Neural progenitor cell (in vitro differentiated cells): ENCODE measurements at regions not wholly inside any gene's neighbourhood (a gene's known extent, or its start where the extent isn't known, plus 50 kb on each side); places are given as distances from the start of the nearest gene placed in this dataset.

Experiments used
- DNase-seq: peaks from one replicate; pipeline ENCODE4 v3.0.0-alpha.2; 2016; ENCODE audit warnings: low spot score
- H2AFZ ChIP-seq: fragments of 200-600 bp; sonication (generic); replicated peaks from 2 replicates; pipeline ENCODE4 v1.6.1; 2016; ENCODE audit warnings: antibody characterized with exemption
- H3F3A ChIP-seq: fragments of 200-600 bp; sonication (generic); 2 replicates; pipeline ENCODE4 v1.6.1; 2016; ENCODE audit warnings: antibody characterized with exemption, low read depth
- H3K27ac ChIP-seq: fragments of 200-600 bp; sonication (generic); 2 replicates; pipeline ENCODE4 v1.5.1; 2016; ENCODE audit warnings: mild to moderate bottlenecking
- H3K27me3 ChIP-seq: fragments of 200-600 bp; sonication (generic); 2 replicates; pipeline ENCODE4 v1.6.1; 2016; ENCODE audit warnings: mild to moderate bottlenecking, moderate library complexity
- H3K36me3 ChIP-seq: fragments of 200-600 bp; sonication (generic); 2 replicates; pipeline ENCODE4 v1.5.1; 2016
- H3K4me1 ChIP-seq: fragments of 200-600 bp; sonication (generic); 2 replicates; pipeline ENCODE4 v1.6.1; 2016; ENCODE audit warnings: mixed run types
- H3K4me2 ChIP-seq: fragments of 200-600 bp; sonication (generic); 2 replicates; pipeline ENCODE4 v1.6.1; 2016
- H3K4me3 ChIP-seq: fragments of 200-600 bp; sonication (generic); 2 replicates; pipeline ENCODE4 v1.5.1; 2016
- H3K79me2 ChIP-seq: fragments of 200-600 bp; sonication (generic); 2 replicates; pipeline ENCODE4 v1.6.1; 2016; ENCODE audit warnings: low read depth
- H3K9ac ChIP-seq: fragments of 200-600 bp; sonication (generic); 2 replicates; pipeline ENCODE4 v1.6.1; 2016
- H3K9me3 ChIP-seq: fragments of 200-600 bp; sonication (generic); 2 replicates; pipeline ENCODE4 v1.5.1; 2016; ENCODE audit warnings: low read depth
- H4K20me1 ChIP-seq: fragments of 200-600 bp; sonication (generic); 2 replicates; pipeline ENCODE4 v1.6.1; 2016; ENCODE audit warnings: low read depth
- H3K27ac Mint-ChIP-seq: 3 replicates; pipeline ENCODE4 v1.8.0; 2021; ENCODE audit warnings: mixed read lengths
- H3K27me3 Mint-ChIP-seq: 2 replicates; pipeline ENCODE4 v1.8.0; 2022; ENCODE audit warnings: low read depth, mild to moderate bottlenecking, inconsistent platforms, moderate library complexity, mixed read lengths; ENCODE audit not compliant: insufficient read depth
- H3K36me3 Mint-ChIP-seq: 3 replicates; pipeline ENCODE4 v1.8.0; 2021; ENCODE audit warnings: mixed read lengths
- H3K4me1 Mint-ChIP-seq: 3 replicates; pipeline ENCODE4 v1.8.0; 2021; ENCODE audit warnings: mixed read lengths
- H3K4me3 Mint-ChIP-seq: 3 replicates; pipeline ENCODE4 v1.8.0; 2021; ENCODE audit warnings: mild to moderate bottlenecking, moderate library complexity, mixed read lengths
- H3K9me3 Mint-ChIP-seq: 3 replicates; pipeline ENCODE4 v1.8.0; 2020; ENCODE audit warnings: mixed read lengths
- EZH2 ChIP-seq: fragments of 200-600 bp; sonication (generic); IDR thresholded peaks from 2 replicates; pipeline ENCODE4 v1.6.1; 2017; ENCODE audit warnings: antibody characterized with exemption, mild to moderate bottlenecking, moderate library complexity
- EZH2phosphoT487 ChIP-seq: fragments of 200-600 bp; sonication (generic); IDR thresholded peaks from 2 replicates; pipeline ENCODE4 v1.6.1; 2017; ENCODE audit warnings: antibody characterized with exemption
- TF ChIP-seq, protein P1 (sequence below): fragments of 200-600 bp; sonication (generic); IDR thresholded peaks from 2 replicates; pipeline ENCODE4 v1.5.1; 2017; ENCODE audit warnings: antibody characterized with exemption, mild to moderate bottlenecking

DNA sequence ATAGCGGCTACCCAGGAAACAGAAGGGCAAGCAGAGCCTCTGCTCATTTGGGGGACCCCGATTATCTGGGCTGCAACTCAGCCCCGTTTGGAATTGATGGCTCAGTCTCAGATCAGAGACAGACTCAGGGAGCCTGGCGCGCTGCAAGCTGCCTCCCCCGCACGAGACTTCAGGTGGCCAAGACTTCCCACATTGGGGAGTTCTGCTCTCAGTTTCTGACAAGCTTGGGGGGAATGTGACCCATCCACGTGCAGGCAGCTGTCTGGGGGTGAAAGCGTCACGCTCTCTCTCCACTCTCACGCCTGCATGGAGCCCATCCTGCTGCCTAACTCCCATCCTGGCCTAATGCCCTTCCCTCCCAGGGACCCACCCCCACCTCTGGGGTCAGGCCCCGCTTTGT is 157.6 kb upstream of the GSE1 start:
- no peak overlapping the region for H2AFZ ChIP-seq
- no peak overlapping the region for H3K4me2 ChIP-seq
- peaks cover 9% of the 10 kb centered on the region for H3F3A ChIP-seq
- H3K27ac Mint-ChIP-seq, result no peak overlapping the region
- H3K4me3 Mint-ChIP-seq, result no peak overlapping the region
- no peak for DNase-seq
- H3K27me3 ChIP-seq, result peaks cover 27% of the 10 kb centered on the region
- peaks cover 6% of the 10 kb centered on the region for H3K27me3 Mint-ChIP-seq
- no peaks in the 10 kb centered on the region for H3K36me3 ChIP-seq
- H3K4me1 Mint-ChIP-seq, result peaks cover 33% of the 10 kb centered on the region
- H3K9me3 Mint-ChIP-seq, result no peaks in the 10 kb centered on the region
- peaks cover 30% of the 10 kb centered on the region for H4K20me1 ChIP-seq
- H3K27ac ChIP-seq, result no peak overlapping the region
- H3K4me3 ChIP-seq, result no peak overlapping the region
- H3K36me3 Mint-ChIP-seq, result no peaks in the 10 kb centered on the region
- TF ChIP-seq, protein P1, sequence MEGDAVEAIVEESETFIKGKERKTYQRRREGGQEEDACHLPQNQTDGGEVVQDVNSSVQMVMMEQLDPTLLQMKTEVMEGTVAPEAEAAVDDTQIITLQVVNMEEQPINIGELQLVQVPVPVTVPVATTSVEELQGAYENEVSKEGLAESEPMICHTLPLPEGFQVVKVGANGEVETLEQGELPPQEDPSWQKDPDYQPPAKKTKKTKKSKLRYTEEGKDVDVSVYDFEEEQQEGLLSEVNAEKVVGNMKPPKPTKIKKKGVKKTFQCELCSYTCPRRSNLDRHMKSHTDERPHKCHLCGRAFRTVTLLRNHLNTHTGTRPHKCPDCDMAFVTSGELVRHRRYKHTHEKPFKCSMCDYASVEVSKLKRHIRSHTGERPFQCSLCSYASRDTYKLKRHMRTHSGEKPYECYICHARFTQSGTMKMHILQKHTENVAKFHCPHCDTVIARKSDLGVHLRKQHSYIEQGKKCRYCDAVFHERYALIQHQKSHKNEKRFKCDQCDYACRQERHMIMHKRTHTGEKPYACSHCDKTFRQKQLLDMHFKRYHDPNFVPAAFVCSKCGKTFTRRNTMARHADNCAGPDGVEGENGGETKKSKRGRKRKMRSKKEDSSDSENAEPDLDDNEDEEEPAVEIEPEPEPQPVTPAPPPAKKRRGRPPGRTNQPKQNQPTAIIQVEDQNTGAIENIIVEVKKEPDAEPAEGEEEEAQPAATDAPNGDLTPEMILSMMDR, result no peak
- no peak for TF ChIP-seq EZH2phosphoT487
- no peak for TF ChIP-seq EZH2
- H3K9ac ChIP-seq, result no peak overlapping the region
- peaks cover 6% of the 10 kb centered on the region for H3K4me1 ChIP-seq
- H3K9me3 ChIP-seq, result no peaks in the 10 kb centered on the region
- no peaks in the 10 kb centered on the region for H3K79me2 ChIP-seq

DNA sequence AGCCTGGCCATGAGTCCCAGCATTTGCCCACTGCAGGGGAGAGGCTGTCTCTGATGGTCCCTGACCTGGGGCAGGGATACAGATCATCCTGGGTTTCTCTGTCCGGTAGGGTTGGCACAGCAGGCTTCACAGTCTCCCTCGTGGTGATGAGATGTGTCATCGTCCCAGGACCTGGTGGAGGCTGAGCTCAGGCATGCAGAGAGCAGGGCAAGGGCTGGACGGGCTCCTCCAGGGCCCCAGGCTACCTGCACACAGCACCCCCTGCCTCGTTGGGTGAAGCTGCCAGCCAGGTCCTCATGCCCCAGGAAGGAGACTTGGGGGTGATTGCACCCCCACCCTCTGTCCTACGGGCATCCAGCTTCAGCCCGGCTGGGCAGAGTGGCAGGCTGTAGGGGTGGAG is 155.8 kb upstream of the GSE1 start:
- H3K27me3 Mint-ChIP-seq, result peaks cover 7% of the 10 kb centered on the region
- Histone ChIP-seq H3K36me3 (no peaks in the 10 kb centered on the region), H3K4me3 (no peak overlapping the region), H3F3A (peaks cover 28% of the 10 kb centered on the region), H3K4me2 (no peak overlapping the region), H3K9ac (no peak overlapping the region), H3K9me3 (no peaks in the 10 kb centered on the region), H3K27me3 (peaks cover 42% of the 10 kb centered on the region), H3K79me2 (no peaks in the 10 kb centered on the region), H3K4me1 (peaks cover 23% of the 10 kb centered on the region), H3K27ac (no peak overlapping the region), H4K20me1 (peaks cover 48% of the 10 kb centered on the region), H2AFZ (no peak overlapping the region)
- H3K9me3 Mint-ChIP-seq, result no peaks in the 10 kb centered on the region
- H3K27ac Mint-ChIP-seq, result no peak overlapping the region
- TF ChIP-seq EZH2phosphoT487, result no peak
- TF ChIP-seq, protein P1, result no peak
- H3K4me3 Mint-ChIP-seq, result no peak overlapping the region
- no peaks in the 10 kb centered on the region for H3K36me3 Mint-ChIP-seq
- DNase-seq, result no peak
- peaks cover 49% of the 10 kb centered on the region for H3K4me1 Mint-ChIP-seq

DNA sequence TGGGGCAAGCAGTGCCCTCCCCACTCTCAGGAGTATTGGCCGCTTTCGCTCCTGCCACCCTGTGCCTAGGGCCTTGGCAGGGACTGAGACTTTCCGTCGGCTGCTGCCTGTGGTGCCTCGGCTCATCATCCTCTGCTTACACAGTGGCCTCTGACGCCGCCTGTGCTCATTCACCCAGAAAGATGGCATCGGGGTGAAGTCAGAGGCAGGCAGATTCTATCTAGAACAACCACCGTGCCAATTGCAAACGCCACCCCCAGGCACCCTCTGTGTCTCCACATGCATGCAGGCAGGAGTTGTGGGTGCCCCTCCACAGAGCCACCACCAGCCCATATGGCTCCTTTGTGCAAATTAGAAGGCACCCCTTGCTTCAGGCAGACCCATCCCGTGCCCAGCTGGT is 154.2 kb upstream of the GSE1 start:
- Histone ChIP-seq H3K36me3 (no peaks in the 10 kb centered on the region), H3K79me2 (no peaks in the 10 kb centered on the region), H2AFZ (no peak overlapping the region), H3K9ac (no peak overlapping the region), H3F3A (peaks cover 41% of the 10 kb centered on the region), H3K27me3 (peaks cover 56% of the 10 kb centered on the region), H4K20me1 (peaks cover 61% of the 10 kb centered on the region), H3K4me1 (peaks cover 35% of the 10 kb centered on the region), H3K4me2 (no peak overlapping the region), H3K27ac (no peak overlapping the region), H3K4me3 (no peak overlapping the region), H3K9me3 (no peaks in the 10 kb centered on the region)
- no peaks in the 10 kb centered on the region for H3K36me3 Mint-ChIP-seq
- no peak for DNase-seq
- H3K4me1 Mint-ChIP-seq, result peaks cover 56% of the 10 kb centered on the region
- H3K4me3 Mint-ChIP-seq, result no peak overlapping the region
- TF ChIP-seq EZH2phosphoT487 (no peak), EZH2 (no peak)
- TF ChIP-seq, protein P1, result no peak
- no peaks in the 10 kb centered on the region for H3K9me3 Mint-ChIP-seq
- no peak overlapping the region for H3K27ac Mint-ChIP-seq
- peaks cover 8% of the 10 kb centered on the region for H3K27me3 Mint-ChIP-seq
